Embryonic facial prominence (tissue), 1 donor: ENCODE measurements at regions not wholly inside any gene's neighbourhood (a gene's known extent, or its start where the extent isn't known, plus 50 kb on each side); places are given as distances from the start of the nearest gene placed in this dataset.
"Not testable (repeated sequence)": the region's sequence is repeated elsewhere in the genome, so short reads cannot be mapped to it uniquely, and the experiment has no call there.

Source experiments
- DNase-seq: peaks from one replicate; pipeline ENCODE4 v3.0.0-alpha.2; 2016; ENCODE audit errors: extremely low spot score

DNA sequence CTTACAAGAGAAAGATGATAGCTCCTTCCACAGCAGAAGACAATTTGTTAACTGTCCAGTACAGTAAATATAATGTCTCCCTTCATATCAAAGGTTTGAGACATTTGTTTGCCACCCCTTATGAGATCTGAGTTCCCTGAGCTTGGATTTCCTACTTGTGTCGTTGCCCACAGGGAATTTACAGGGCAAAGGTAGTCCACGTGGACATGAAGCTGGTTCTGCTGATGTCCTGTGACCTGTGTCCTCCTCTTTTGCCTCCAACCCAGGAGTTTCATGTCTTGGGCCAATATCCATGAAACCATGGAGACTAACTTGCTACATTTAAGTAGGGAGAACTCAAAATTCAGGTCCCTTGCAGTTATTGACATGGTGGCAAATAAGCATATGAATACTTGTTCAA is 172.2 kb upstream of the KCTD7 start:
- DNase-seq = not testable (repeated sequence)

DNA sequence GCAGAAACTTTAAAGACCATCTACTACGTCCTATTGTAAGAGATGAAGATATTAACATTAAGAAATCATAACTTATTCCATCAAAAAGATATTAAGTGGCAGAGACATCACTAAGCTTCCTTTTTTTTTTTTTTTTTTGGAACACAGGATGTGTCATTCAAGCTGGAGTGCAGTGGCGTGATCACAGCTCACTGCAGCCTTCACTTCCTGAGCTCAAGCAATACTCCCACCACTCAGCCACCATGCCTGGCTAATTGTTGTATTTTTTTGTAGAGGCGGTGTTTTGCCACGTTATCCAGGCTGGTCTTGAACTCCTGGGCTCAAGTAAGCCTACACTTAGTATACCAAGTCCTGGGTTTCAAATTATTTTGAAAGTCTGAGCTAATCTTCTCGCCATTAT is 169.7 kb upstream of the KCTD7 start:
- not testable (repeated sequence) for DNase-seq

DNA sequence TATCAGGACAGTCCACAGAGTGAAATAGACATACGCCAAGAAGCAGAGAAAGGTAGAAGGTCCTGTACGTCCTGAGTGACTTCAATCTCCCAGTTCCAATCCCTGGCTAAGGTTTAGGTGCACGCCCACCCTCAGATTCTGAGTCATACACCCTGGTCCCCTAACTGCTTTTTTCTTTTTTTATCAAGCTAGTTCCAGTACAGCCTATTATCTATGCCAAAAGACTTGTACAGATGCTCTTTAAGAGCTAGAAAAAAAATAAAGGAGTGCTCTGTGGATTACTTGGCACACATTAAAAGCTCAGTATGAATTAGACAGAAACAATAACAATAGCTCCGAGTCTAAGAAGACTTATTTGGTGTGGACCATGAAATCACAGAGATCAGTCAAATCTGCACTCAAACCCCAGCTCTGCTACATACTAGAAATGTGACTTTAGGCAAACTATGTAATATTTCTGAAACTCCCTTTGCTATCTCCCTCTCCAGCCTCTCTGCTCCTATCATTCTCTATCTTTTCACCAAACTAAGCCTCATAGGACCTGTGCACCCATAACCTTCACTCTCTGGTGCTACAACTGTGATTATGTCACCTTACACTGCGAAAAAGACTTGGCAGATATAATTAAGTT is 168.8 kb upstream of the KCTD7 start:
- not testable (repeated sequence) for DNase-seq

DNA sequence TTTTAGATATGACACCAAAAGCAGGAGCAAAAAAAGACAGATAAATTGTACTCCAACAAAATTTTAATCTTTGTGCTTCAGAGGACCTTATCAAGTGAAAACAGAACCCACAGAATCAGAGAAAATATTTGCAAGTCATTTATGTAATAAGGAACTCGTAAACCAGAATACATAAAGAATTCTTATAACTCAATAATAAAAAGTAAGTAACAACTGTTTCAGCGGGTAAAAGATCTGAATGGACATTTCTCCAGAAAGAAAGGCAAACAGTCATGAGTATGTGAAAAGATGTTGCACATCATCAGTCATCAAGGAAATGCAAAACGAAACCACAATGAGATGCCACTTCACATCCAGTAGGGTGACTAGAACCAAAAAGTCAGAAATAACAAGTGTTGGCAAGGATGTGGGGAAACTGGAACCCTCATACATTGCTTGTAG is 167.7 kb upstream of the KCTD7 start:
- DNase-seq = no peak

DNA sequence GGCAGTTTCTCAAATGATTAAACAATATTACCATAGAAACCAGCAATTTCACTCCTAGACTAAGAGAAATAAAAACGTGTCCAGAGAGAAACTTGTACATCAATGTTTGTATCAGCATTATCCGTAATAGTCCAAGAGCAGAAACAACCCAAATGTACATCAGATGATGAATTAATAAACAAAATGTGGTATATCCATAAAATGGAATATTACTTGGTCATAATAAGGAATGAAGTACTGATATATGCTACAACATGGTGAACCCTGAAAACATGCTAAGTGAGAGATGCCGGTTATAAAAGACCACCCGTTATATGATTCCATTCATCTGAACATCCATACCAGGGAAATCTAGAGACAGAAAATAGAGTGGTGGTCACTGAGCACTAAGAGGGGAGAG is 167.3 kb upstream of the KCTD7 start:
- DNase-seq = not testable (repeated sequence)

DNA sequence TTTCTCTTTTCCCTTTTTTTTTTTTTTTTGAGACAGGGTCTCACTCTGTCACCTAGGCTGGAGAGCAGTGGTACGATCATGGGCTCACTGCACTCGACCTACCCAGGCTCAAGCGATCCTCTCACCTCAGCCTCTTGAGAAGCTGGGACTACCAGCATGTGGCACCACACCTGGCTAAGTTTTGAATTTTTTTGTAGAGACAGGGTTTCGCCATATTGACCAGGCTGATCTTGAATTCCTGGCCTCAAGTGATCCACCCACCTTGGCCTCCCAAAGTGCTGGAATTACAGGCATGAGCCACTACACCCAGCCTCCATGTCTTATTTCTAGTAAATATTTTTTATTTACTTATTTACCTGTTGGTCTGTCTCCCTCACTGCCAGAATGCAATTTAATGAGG is 165.8 kb upstream of the KCTD7 start:
- not testable (repeated sequence) for DNase-seq

DNA sequence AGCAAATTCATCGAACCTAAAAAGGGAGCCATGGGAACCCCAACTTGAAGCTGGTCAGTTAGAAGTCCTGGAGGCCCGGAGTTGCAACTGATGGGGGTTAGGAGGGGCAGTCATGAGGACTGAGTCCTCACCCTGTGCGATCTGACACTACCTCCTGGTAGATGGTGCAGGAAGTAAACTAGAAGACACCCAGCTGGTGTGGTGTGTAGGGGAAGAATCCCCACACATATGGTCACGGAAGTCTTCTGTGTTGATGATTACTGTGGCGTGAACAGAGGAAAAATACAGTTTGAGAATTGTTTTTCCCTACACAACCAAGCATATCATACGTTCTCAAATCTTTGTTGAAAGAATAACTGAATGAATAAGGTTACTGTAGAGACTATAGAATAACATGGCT is 164.6 kb upstream of the KCTD7 start:
- no peak for DNase-seq

DNA sequence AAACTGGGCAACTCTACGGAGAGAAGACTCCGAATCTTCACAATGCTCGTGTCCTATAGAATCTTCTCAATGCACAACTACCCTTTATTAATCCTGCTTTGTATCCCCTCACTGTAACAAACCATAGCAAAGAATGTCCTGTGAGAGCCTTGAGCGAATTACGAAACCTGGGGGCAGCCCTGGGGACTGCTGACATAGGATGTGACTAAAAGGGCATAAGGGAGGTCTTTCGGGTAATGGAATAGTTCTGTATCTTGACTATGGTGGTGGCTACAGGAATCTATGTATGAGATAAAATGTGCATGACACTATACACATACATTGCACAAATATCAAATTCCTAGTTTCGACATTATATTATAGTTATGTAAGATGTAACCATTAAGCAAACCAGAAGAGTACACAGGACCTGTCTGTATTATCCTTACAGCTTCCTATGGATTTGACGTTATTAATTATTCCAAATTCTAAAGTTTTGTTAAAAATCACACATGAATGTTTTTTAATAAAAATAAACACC is 162.5 kb upstream of the KCTD7 start:
- DNase-seq = no peak

DNA sequence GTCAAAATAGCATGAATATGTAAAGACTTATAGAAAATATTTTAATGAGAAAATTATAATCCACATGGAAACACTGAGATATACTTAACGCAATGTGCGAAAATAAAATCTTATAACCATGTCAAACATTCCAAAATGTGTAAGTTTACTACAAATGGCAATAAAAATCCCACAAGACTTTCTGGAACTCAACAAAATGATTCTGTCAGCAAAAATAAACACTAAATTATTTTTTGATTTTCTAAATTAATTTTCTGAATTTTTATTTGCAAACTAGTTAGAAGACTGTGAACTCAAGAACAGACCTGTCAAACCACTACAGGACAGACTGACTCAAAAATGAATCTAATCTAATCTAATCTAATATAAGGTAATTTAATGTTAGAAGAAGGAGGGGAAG is 160.8 kb upstream of the KCTD7 start:
- no peak for DNase-seq

DNA sequence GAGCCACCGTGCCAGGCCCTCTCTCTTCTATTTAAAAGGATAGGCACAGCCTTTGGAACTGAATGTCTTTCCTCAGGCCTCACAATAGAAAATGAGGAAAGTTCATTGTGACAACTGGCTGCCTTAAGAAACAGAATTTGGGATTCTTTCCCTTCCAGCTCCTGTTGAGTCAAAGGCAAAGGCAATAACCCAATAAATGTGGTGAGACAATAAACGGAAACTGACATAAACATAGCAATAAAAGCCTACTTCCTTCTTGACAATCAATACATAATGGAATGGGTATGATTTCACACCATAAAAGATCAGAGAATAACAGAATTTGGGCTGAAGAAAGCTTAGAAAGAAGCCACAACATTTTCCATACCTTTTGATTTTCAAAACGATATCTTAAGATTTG is 155.6 kb upstream of the KCTD7 start:
- not testable (repeated sequence) for DNase-seq

DNA sequence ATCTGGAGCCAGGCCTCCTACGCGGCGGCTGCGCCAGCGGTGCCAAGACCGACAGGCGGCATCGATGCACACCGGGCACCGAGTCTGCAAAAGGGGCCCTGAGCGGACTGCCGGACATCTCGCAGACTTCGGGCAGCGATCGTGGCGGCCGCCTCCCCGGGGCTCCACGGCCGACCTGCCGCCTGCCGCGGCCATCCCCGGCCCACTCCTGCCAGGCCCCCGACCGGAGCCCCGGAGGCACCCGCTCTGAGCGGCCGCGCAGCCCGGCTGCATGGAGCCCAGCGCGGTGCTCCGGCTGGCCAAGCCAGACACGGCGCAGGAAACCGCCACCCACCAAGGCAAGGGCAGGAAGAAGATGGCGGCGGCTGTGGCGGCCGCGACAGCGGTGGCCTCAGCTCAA is 154.2 kb upstream of the KCTD7 start:
- no peak for DNase-seq

DNA sequence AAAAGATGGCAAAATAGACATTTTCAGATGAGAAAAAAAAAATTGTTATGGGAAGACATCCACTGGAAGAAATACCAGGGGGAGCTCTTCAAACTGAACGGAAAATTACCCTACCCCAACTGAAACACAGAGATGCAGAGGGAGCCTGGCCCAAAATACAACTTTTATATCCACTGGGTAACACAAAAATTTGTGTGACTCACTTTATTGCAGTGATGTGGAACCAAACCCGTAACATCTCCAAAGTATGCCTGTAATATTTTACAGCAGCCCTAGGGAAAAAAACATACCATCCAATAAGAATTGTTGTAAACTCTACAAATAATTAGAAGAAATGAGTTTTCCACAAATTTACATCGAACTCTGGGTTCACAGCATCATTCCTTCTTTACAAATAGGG is 152.6 kb upstream of the KCTD7 start:
- DNase-seq = not testable (repeated sequence)

DNA sequence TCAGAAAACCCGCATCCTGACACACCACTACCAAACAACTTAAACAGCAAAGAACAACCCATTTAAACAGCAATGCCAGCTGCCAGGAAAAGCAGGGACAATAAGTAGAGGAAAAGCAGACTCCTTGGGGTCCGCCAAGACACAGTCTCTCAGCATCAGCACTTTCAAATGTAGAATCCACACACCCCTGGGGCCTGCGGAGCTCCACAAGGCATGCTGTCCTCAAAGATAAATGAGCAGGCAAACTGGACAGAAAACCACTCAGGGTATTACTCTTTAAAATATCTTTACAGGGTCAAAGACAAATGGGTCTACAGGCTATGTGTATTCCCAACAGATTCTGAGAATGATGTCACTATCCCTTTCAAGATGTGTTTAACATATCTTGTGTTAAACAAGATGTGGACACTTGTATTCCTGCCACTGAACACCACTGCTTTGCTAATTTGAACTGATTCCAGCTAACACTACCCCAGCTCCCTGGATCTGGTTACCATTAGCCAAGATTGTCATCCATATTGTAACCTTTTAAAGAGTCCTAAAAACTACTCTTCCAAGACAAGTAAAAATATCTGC is 150.8 kb upstream of the KCTD7 start:
- not testable (repeated sequence) for DNase-seq

DNA sequence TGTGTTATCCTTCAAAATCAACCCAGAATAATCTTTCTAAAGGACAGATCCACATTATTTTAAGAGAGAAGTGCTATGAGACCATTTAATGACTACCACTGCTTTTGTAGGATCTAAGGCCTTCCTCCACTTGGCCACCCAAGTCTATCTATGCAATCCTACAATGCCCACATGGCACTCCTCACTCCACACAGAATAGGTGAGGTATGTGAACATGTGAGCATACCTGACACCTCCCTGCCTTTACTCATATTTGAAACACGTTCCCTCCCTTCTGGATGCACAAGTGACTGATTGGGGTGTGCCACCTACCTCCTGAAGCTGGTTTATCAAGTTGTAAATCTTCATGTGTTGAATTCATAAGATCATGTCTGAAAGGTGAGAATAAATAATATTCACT is 147.5 kb upstream of the KCTD7 start:
- DNase-seq = not testable (repeated sequence)

DNA sequence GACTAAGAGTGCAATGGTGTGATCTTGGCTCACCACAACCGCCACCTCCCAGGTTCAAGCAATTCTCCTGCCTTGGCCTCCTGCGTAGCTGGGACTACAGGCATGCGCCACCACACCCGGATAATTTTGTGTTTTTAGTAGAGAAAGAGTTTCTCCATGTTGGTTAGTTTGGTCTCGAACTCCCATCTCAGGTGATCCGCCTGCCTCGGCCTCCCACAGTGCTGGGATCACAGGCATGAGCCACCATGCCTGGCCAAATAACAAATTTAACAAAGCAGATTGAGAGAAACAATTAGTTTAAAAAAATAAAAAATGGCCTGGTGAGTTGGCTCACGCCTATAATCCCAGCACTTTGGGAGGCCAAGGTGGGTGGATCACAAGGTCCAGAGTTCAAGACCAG is 139.6 kb upstream of the KCTD7 start:
- DNase-seq = not testable (repeated sequence)

DNA sequence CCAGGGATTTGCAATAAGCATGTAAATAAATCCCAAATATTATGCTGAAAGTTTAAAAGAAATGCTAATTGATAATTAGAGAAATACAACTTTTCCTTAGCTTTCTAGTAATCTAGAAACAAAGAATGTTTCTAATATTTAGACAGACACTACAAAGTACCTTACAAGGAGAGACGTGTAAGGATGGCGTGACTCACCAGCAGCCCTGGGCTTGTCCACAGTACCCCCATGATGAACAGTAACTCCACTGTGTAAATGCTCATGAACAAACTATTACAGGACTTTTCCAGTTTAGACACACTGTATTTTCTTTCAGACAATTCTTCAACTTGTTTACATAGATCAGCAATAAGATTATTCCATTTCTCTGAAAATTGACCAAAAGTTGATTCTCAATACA is 138.9 kb upstream of the KCTD7 start:
- not testable (repeated sequence) for DNase-seq

DNA sequence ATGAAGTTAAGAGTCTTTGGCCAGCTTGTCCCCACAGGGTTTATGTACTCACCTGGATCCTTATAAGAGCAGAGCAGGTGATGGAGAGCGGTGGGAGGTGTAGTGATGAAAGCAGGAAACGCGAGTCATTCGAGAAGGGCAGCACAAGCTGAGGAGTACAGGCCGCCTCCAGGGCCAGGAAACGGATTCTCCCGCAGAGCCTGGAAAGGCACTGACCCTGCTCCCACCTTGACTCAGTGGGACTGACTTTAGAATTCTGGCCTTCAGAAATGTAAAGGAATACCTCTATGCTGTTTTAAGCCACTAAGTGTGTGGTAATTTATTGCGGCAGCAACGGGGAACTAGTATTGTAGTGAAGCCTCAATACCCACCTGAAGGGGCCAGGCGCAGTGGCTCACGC is 137.7 kb upstream of the KCTD7 start:
- DNase-seq = not testable (repeated sequence)

DNA sequence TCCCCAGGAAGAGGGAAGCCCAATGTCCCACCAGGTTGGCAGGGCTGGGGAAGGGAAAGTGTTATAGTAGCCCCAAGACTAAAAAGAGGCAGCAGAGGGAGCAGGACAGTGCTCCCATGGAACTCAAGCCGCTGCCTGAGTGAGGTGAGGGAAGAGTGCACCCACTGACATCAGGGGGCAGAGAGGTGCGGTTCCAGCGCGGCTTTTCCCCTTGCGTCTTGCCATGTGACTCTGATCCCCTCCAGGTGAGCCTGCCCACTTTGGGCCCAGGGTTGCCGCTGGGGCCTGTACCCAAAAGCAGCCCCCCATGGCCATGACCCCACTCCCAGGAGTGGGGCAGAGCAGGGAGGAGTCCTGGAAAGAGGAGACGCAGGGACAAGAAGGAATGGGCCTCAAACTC is 136.3 kb upstream of the KCTD7 start:
- DNase-seq = not testable (repeated sequence)

DNA sequence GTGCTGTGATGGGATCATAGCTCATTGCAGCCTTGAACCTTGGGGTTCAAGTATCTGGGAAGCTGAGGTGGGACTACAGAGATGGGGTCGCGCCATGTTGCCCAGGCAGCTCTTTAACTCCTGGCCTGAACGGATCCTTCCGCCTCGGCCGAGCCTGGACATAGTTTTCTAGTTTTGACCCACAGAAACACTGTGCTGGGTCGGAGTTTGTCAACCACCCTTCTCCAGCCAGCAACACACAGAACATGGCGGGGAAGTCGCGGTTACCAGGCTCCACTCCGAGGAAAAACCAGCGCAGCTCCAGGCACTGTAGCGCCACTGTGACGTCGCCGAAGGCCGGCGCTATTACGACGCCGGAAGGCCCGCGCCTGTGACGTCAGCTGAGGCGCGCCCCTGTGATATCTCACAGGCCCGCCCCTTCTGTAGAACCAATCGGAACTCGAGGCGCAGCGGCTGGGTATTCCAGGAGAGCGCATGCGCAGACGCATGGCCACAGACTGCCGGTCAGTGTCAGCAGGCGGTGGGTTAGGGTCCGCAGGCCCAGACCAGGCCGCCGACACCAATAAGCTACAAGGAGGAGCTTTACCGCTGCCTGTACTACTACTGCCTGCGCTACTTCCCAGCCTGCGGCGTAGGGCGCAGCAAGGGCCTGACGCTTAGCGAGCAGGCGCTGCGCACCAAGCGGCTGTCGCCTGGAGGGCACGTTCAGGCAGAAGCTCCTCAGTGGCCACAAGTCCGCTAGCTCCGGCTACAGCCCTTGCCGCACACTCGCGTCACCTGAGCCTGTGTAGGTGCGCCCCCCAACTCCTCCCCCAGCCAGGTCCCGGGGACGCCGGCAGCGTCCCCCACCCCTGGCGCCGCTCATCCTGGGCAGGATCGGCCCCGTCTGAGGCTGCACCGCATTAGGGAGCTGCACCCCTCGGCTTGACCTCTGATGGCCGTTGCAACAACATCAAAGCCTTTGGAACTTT is 135.2 kb upstream of the KCTD7 start:
- peak; percentile 97 for DNase-seq

DNA sequence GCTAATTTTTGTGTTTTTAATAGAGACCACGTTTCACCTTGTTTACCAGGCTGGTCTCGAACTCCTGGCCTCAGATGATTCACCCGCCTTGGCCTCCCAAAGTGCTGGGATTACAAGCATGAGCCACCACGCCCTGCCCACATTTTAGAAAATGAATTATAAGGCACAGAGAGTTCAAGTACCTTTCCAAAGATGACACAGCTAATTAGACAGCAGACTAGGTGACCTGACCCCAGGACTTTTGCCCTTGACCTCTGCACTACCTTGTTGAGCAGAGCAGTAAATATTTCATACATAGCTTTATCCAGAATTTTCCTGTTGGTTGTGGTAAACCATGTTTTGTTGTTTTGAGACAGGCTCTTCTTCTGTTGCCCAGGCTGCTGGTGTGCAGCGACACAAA is 131.3 kb upstream of the KCTD7 start:
- DNase-seq = no peak

DNA sequence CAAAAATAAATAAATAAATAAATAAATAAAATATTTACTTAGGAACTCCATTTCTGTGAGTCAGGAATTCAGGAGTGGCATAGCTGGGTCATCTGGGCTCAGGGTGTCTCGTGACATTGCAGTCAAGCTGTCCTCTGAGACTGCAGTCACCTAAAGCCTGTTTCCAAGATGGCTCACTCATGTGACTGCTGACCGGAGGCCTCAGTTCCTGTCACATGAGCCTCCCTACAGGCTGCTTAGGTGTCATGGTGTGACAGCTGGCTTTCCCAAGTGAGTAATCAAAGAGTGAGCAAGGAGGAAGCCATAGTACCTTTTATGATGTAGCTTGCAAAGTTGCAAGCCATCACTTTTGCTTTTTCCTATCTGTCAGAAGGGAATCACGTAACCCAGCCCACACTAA is 128.6 kb upstream of the KCTD7 start:
- DNase-seq = no peak

DNA sequence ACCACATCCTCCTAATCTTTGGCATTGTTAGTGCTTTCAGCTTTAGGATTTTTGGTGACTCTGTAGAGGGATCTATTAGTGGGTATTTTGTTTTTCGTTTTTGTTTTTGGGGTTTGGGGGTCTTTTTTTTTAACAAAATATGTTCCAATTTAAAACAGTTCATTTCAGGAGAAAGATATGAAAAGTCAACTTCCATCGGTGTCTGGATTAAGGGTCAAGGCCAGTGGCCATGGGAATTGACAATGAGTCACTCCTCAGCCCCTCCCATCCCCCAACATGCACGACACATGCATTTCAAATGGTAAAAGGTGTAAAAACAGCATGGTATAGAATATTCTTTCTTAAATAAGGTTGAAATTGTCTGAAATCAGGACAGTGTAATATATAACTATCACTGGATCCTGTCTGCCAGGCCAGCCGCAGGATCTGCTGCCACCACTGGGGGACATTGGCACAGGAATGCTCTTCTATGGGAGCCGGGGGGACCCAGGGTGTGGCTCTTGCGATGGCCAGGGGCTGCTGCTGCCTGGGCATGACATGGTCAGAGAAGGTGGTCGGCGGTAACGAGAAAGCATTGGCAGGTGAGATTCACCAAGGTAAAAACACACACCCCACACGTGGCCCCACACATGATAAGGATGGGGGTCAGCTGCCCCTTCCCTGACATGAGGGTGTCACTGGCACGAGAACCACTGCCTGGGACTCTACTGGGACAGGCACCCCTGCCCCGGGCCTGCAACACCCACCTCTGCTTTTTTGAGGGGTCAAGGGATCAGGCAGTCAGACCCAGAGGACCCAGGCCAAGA is 126.2 kb upstream of the KCTD7 start:
- no peak for DNase-seq
